K562 (cell line): ENCODE measurements at regions not wholly inside any gene's neighbourhood (a gene's known extent, or its start where the extent isn't known, plus 50 kb on each side); places are given as distances from the start of the nearest gene placed in this dataset.

Source experiments
- ATAC-seq: fragments of 200-7000 bp; cut with Tn5 transposase; 3 replicates; pipeline ENCODE4 v1.9.1; 2020; ENCODE audit warnings: moderate library complexity
- BruUV-seq: library from RNA; stranded (reverse); fragments of 400-500 nt; replicated peaks from 2 replicates; lab custom pipeline; 2021; lab: Mats Ljungman, UMichigan
- CTCF ChIA-PET: fragments of 300-600 bp; formaldehyde crosslinking; extraction: SDS; loops from one replicate; lab custom pipeline; 2021; ENCODE audit warnings: low intra/inter-chr PET ratio; lab: Yijun Ruan, JAX
- POLR2A ChIA-PET: fragments of 300-600, 350-650 bp; sonication (Branson Sonifier 250); formaldehyde crosslinking; extraction: SDS; loops from one replicate; lab custom pipeline; 2021; ENCODE audit warnings: antibody characterized with exemption, inconsistent platforms; lab: Yijun Ruan, JAX
- DNase-seq, 4 experiments: peaks; one replicate each; pipeline versions ENCODE4 v3.0.0 to v3.0.0-alpha.2; 2011 to 2018; ENCODE audit warnings: low spot score in 3 of 4, mixed read lengths in 3 of 4; ENCODE audit errors: extremely low read depth in 1 of 4
- FAIRE-seq: peaks from 2 replicates; lab custom pipeline; 2011; peaks lifted over from hg19 to GRCh38; lab: Jason Lieb, UNC
- H2AFZ ChIP-seq: 2 replicates; pipeline ENCODE4 v1.6.0; 2011; ENCODE audit warnings: low read depth, low read length, control low read depth, inconsistent platforms
- H3K27ac ChIP-seq: fragments of 200-600 bp; 3 replicates; pipeline ENCODE4 v1.8.0; 2011; ENCODE audit warnings: low read depth, mild to moderate bottlenecking, control low read depth, inconsistent platforms, low read length, moderate library complexity, mixed read lengths; ENCODE audit errors: extremely low read depth
- H3K27me3 ChIP-seq, 2 experiments: fragments of 300-600 bp in 1 of 2; 2 replicates in 1 of 2; 3 replicates in 1 of 2; pipeline versions ENCODE4 v1.6.0 to v1.8.0; 2011; ENCODE audit warnings: inconsistent platforms in 2 of 2, low read length in 2 of 2, mild to moderate bottlenecking in 1 of 2, mixed read lengths in 1 of 2, moderate library complexity in 1 of 2; ENCODE audit not compliant: control insufficient read depth in 2 of 2, insufficient read depth in 2 of 2
- H3K36me3 ChIP-seq: fragments of 300-600 bp; 3 replicates; pipeline ENCODE4 v1.8.0; 2011; ENCODE audit warnings: mild to moderate bottlenecking, low read length, inconsistent platforms; ENCODE audit not compliant: control insufficient read depth, insufficient read depth
- H3K4me1 ChIP-seq, 2 experiments: fragments of 200-600 bp in 1 of 2; replicated peaks in 1 of 2; 2 replicates in 1 of 2; 3 replicates in 1 of 2; pipeline versions ENCODE4 v1.5.1 to v1.8.0; 2011; ENCODE audit warnings: inconsistent platforms in 2 of 2, low read length in 2 of 2, mild to moderate bottlenecking in 1 of 2, mixed read lengths in 1 of 2, moderate library complexity in 1 of 2; ENCODE audit not compliant: control insufficient read depth in 2 of 2, insufficient read depth in 2 of 2
- H3K4me2 ChIP-seq: 2 replicates; pipeline ENCODE4 v1.6.1; 2011; ENCODE audit warnings: low read length, control low read depth, inconsistent platforms, mixed read lengths; ENCODE audit not compliant: insufficient read depth
- H3K4me3 ChIP-seq: fragments of 200-600 bp; sonication (generic), shearing (Covaris generic); 2 replicates; pipeline ENCODE4 v1.5.1; 2016; ENCODE audit warnings: control low read depth, inconsistent platforms
- H3K79me2 ChIP-seq: fragments of 200-600 bp; 3 replicates; pipeline ENCODE4 v1.8.0; 2011; ENCODE audit warnings: low read length, inconsistent platforms; ENCODE audit not compliant: control insufficient read depth, insufficient read depth
- H3K9ac ChIP-seq, 2 experiments: 2 replicates each; pipeline versions ENCODE4 v1.6.0 to v1.6.1; 2011; ENCODE audit warnings: low read depth in 2 of 2, low read length in 2 of 2, control low read depth in 1 of 2, inconsistent platforms in 1 of 2, mild to moderate bottlenecking in 1 of 2, mixed read lengths in 1 of 2; ENCODE audit not compliant: insufficient read depth in 1 of 2
- H3K9me1 ChIP-seq: one replicate; pipeline ENCODE4 v1.6.0; 2011; ENCODE audit warnings: inconsistent platforms, mild to moderate bottlenecking, low read length, moderate library complexity; ENCODE audit not compliant: control insufficient read depth, insufficient read depth
- H3K9me3 ChIP-seq: replicated peaks from 2 replicates; pipeline ENCODE4 v1.5.1; 2011; ENCODE audit warnings: low read depth, low read length, inconsistent platforms; ENCODE audit not compliant: control insufficient read depth, insufficient read depth
- H4K20me1 ChIP-seq: replicated peaks from 2 replicates; pipeline ENCODE4 v1.6.1; 2011; ENCODE audit warnings: low read length, inconsistent platforms, mixed read lengths; ENCODE audit not compliant: control insufficient read depth, insufficient read depth
- BRCA1 ChIP-seq, 2 experiments: fragments of 450-650 bp in 1 of 2; sonication (generic) in 1 of 2; formaldehyde crosslinking in 1 of 2; IDR thresholded peaks; 2 replicates each; pipeline versions ENCODE4 v1.5.0 to v1.6.1; 2017 to 2020; ENCODE audit warnings: mild to moderate bottlenecking in 1 of 2, missing genetic modification reagents in 1 of 2
- EZH2 ChIP-seq: IDR thresholded peaks from 2 replicates; pipeline ENCODE4 v1.6.1; 2012; ENCODE audit warnings: low read depth, mild to moderate bottlenecking, inconsistent platforms, low read length, borderline replicate concordance
- GABPB1 ChIP-seq: sonication (generic); formaldehyde crosslinking; IDR thresholded peaks from 2 replicates; pipeline ENCODE4 v1.8.0; 2022; ENCODE audit warnings: mild to moderate bottlenecking, missing genetic modification reagents
- GTF2F1 ChIP-seq: IDR thresholded peaks from 2 replicates; pipeline ENCODE4 v1.6.1; 2011; ENCODE audit warnings: low read depth, low read length, improper control_type of control experiment
- HLTF ChIP-seq: fragments of 450-650 bp; IDR thresholded peaks from 2 replicates; pipeline ENCODE4 v1.6.1; 2016
- MCM2 ChIP-seq: fragments of 450-650 bp; IDR thresholded peaks from 2 replicates; pipeline ENCODE4 v1.6.1; 2017; ENCODE audit warnings: low read depth, mild to moderate bottlenecking
- MCM3 ChIP-seq: fragments of 450-650 bp; IDR thresholded peaks from 2 replicates; pipeline ENCODE4 v1.6.1; 2016
- NEUROD1 ChIP-seq: fragments of 150-350 bp; IDR thresholded peaks from 2 replicates; pipeline ENCODE4 v1.6.1; 2014; ENCODE audit warnings: borderline replicate concordance, low read length, low read depth; ENCODE audit not compliant: partially characterized antibody
- XRCC5 ChIP-seq: fragments of 200-400 bp; formaldehyde crosslinking; IDR thresholded peaks from 2 replicates; pipeline ENCODE4 v1.6.1; 2017; ENCODE audit warnings: low read depth, mild to moderate bottlenecking, low read length
- ZNF133 ChIP-seq: fragments of 250-450 bp; sonication (Bioruptor Pico); IDR thresholded peaks from 2 replicates; pipeline ENCODE4 v1.4.0; 2020; ENCODE audit warnings: mild to moderate bottlenecking
- ZNF184 ChIP-seq: sonication (generic); formaldehyde crosslinking; IDR thresholded peaks from 2 replicates; pipeline ENCODE4 v1.5.0; 2020; ENCODE audit warnings: missing genetic modification reagents
- ZNF280B ChIP-seq: fragments of 250-450 bp; sonication (Bioruptor Pico); IDR thresholded peaks from 2 replicates; pipeline ENCODE4 v1.5.1; 2021; ENCODE audit warnings: mild to moderate bottlenecking
- ZNF740 ChIP-seq, 3 experiments: fragments of 200-800 bp in 1 of 3; sonication (Bioruptor generic) in 1 of 3; sonication (generic) in 1 of 3; formaldehyde crosslinking in 1 of 3; IDR thresholded peaks; 2 replicates each; pipeline versions ENCODE4 v1.6.1 to v1.8.0; 2016 to 2022; ENCODE audit warnings: mild to moderate bottlenecking in 2 of 3, missing compliant biosample characterization in 2 of 3, missing genetic modification characterization in 2 of 3, missing genetic modification reagents in 1 of 3
- WGBS: fragments of 100-300 bp; shearing (Covaris generic); methylation state at CpG from one replicate; pipeline ENCODE4 v1.1.6; 2016; ENCODE audit warnings: low coverage, mixed read lengths; ENCODE audit not compliant: insufficient coverage; ENCODE audit errors: missing lambda C conversion rate; 5-methylcytosine and 5-hydroxymethylcytosine counted together
- in situ Hi-C: fragments of 300-500 bp; cut with MboI; formaldehyde crosslinking; loops from 4 replicates; pipeline ENCODE4 v1.15.0; 2018; ENCODE audit warnings: inconsistent platforms, mixed read lengths
- intact Hi-C: fragments of 100-400 bp; cut with micrococcal nuclease; formaldehyde crosslinking; loops from 2 replicates; pipeline ENCODE4 v1.14.2; 2022

DNA sequence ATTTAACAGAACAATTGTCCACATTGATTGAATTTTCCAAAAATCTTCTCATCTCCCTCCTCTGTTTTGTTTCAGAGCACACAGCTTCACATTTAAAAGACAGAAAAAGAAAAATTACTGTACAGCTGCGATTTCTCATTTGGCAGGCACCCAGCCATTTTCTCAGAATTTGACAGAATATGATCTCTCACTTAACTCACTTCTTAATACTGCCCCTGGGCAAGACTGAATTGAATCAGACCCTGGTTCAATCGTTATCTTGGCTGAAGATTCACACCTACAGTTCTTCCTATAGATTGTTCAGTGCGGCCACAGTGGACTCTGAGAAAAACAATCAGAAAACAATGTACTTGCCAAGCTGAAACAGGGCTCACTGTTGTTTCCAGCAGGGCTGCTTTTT is 90.2 kb upstream of the LHCGR start:
- TF ChIP-seq ZNF740 (CRISPR knock-in tag; IDR thresholded peaks at IDR 0.05) (no peak), ZNF740 (tag; IDR thresholded peaks at IDR 0.05) (no peak), GABPB1 (CRISPR knock-in tag) (no peak), ZNF184 (CRISPR knock-in tag) (no peak), GTF2F1 (no peak), XRCC5 (no peak), HLTF (no peak), MCM2 (no peak), ZNF133 (CRISPR knock-in tag) (no peak), ZNF280B (CRISPR knock-in tag) (no peak), EZH2 (no peak), NEUROD1 (no peak), BRCA1 (IDR thresholded peaks at IDR 0.05) (no peak), BRCA1 (CRISPR knock-in tag; IDR thresholded peaks at IDR 0.05) (no peak), MCM3 (no peak)
- no peaks in the 10 kb centered on the region for H3K9me1 ChIP-seq
- no peak overlapping the region for H3K9ac ChIP-seq
- no peak overlapping the region for H3K4me3 ChIP-seq
- H3K4me2 ChIP-seq = no peak overlapping the region
- H2AFZ ChIP-seq = no peak overlapping the region
- intact Hi-C loops (no loop called here), in situ Hi-C loops (no loop called here)
- H3K79me2 ChIP-seq = no peaks in the 10 kb centered on the region
- no peaks in the 10 kb centered on the region for H3K4me1 ChIP-seq
- H4K20me1 ChIP-seq = no peaks in the 10 kb centered on the region
- DNase-seq (no peak), ATAC-seq (no peak), FAIRE-seq (no peak)
- ChIA-PET CTCF (no interaction called here), POLR2A (no interaction called here)
- no peaks in the 10 kb centered on the region for H3K27me3 ChIP-seq
- WGBS = 6% methylated on average over 3 of the region's 3 CpGs
- no TSS peak for BruUV-seq
- no peaks in the 10 kb centered on the region for H3K36me3 ChIP-seq
- no peaks in the 10 kb centered on the region for H3K9me3 ChIP-seq
- no peak overlapping the region for H3K27ac ChIP-seq
